ENCODE measurements at regions not wholly inside any gene's neighbourhood (a gene's known extent, or its start where the extent isn't known, plus 50 kb on each side); places are given as distances from the start of the nearest gene placed in this dataset.

- no peak for DNase-seq
These were observed 733.6 kb downstream of the TRIML1 start for GRCh38 chr4:188872809-188873208.

- no peak for DNase-seq
These were observed 737.6 kb downstream of the TRIML1 start for GRCh38 chr4:188876881-188877280.

GRCh38 chr4:188879598-188879997 lies 740.4 kb downstream of the TRIML1 start:
- DNase-seq: no peak

GRCh38 chr4:188887905-188888304 lies 748.7 kb downstream of the TRIML1 start:
- no peak for DNase-seq

- DNase-seq: no peak
These were observed 753.6 kb downstream of the TRIML1 start for GRCh38 chr4:188892837-188893236.

GRCh38 chr4:188903986-188904385 lies 764.7 kb downstream of the TRIML1 start:
- DNase-seq: no peak

GRCh38 chr4:188904617-188905016 lies 765.4 kb downstream of the TRIML1 start:
- no peak for DNase-seq

- DNase-seq: no peak
These were observed 766.0 kb downstream of the TRIML1 start for GRCh38 chr4:188905248-188905647.

GRCh38 chr4:188911199-188911598 lies 772.0 kb downstream of the TRIML1 start:
- DNase-seq: no peak

- no peak for DNase-seq
These were observed 772.5 kb downstream of the TRIML1 start for GRCh38 chr4:188911707-188912106.

GRCh38 chr4:188915175-188915574 lies 775.9 kb downstream of the TRIML1 start:
- DNase-seq: no peak

GRCh38 chr4:188918787-188919186 lies 779.5 kb downstream of the TRIML1 start:
- no peak for DNase-seq

GRCh38 chr4:188930822-188931221 lies 791.6 kb downstream of the TRIML1 start:
- no peak for DNase-seq

GRCh38 chr4:188934320-188934962 lies 795.2 kb downstream of the TRIML1 start:
- DNase-seq: no peak

- DNase-seq: no peak
These were observed 802.4 kb downstream of the TRIML1 start for GRCh38 chr4:188941524-188942119.

GRCh38 chr4:188942606-188943005 lies 803.4 kb downstream of the TRIML1 start:
- DNase-seq: no peak

- no peak for DNase-seq
These were observed 810.4 kb downstream of the TRIML1 start for GRCh38 chr4:188949596-188949995.

GRCh38 chr4:188955066-188955465 lies 815.8 kb downstream of the TRIML1 start:
- no peak for DNase-seq

GRCh38 chr4:188956566-188956965 lies 817.3 kb downstream of the TRIML1 start:
- no peak for DNase-seq

GRCh38 chr4:188958346-188958745 lies 819.1 kb downstream of the TRIML1 start:
- DNase-seq: no peak

- DNase-seq: no peak
These were observed 820.2 kb downstream of the TRIML1 start for GRCh38 chr4:188959424-188959823.

GRCh38 chr4:188960411-188961093 lies 821.3 kb downstream of the TRIML1 start:
- DNase-seq: no peak

- DNase-seq: no peak
These were observed 831.9 kb downstream of the TRIML1 start for GRCh38 chr4:188971125-188971524.

- DNase-seq: no peak
These were observed 836.0 kb downstream of the TRIML1 start for GRCh38 chr4:188975271-188975670.

All from GF-D8 (cell line).